ENCODE measurements at regions not wholly inside any gene's neighbourhood (a gene's known extent, or its start where the extent isn't known, plus 50 kb on each side); places are given as distances from the start of the nearest gene placed in this dataset.

- Mint-ChIP-seq H3K9me3 (ENCODE audit: unreplicated experiment) (peaks cover 10% of the 10 kb centered on the region), H3K4me3 (ENCODE audit: unreplicated experiment) (no peak overlapping the region), H3K27me3 (ENCODE audit: unreplicated experiment) (peaks cover 2% of the 10 kb centered on the region), H3K27ac (ENCODE audit: unreplicated experiment) (no peak overlapping the region), H3K36me3 (ENCODE audit: low read depth, unreplicated experiment) (no peaks in the 10 kb centered on the region), H3K4me1 (ENCODE audit: unreplicated experiment) (no peaks in the 10 kb centered on the region)
- no peak for TF ChIP-seq CTCF (IDR thresholded peaks at IDR 0.05; ENCODE audit: unreplicated experiment)
- no peak for DNase-seq (ENCODE audit: low spot score)
Measured at GRCh38 chr9:6160579-6160978, 55.0 kb upstream of the IL33 start.

- DNase-seq (ENCODE audit: low spot score): no peak
- peaks cover 1% of the 10 kb centered on the region for H3K27me3 Mint-ChIP-seq (ENCODE audit: unreplicated experiment)
- no peak for TF ChIP-seq CTCF (IDR thresholded peaks at IDR 0.05; ENCODE audit: unreplicated experiment)
- H3K9me3 Mint-ChIP-seq (ENCODE audit: unreplicated experiment): no peaks in the 10 kb centered on the region
- no peaks in the 10 kb centered on the region for H3K4me1 Mint-ChIP-seq (ENCODE audit: unreplicated experiment)
- no peak overlapping the region for H3K4me3 Mint-ChIP-seq (ENCODE audit: unreplicated experiment)
- no peak overlapping the region for H3K27ac Mint-ChIP-seq (ENCODE audit: unreplicated experiment)
- H3K36me3 Mint-ChIP-seq (ENCODE audit: low read depth, unreplicated experiment): no peaks in the 10 kb centered on the region
Measured at GRCh38 chr9:6153425-6153824, 62.2 kb upstream of the IL33 start.

- H3K4me1 Mint-ChIP-seq (ENCODE audit: unreplicated experiment): no peaks in the 10 kb centered on the region
- no peaks in the 10 kb centered on the region for H3K9me3 Mint-ChIP-seq (ENCODE audit: unreplicated experiment)
- H3K27ac Mint-ChIP-seq (ENCODE audit: unreplicated experiment): no peak overlapping the region
- DNase-seq (ENCODE audit: low spot score): no peak
- TF ChIP-seq CTCF (IDR thresholded peaks at IDR 0.05; ENCODE audit: unreplicated experiment): no peak
- H3K4me3 Mint-ChIP-seq (ENCODE audit: unreplicated experiment): no peak overlapping the region
- H3K36me3 Mint-ChIP-seq (ENCODE audit: low read depth, unreplicated experiment): no peaks in the 10 kb centered on the region
- H3K27me3 Mint-ChIP-seq (ENCODE audit: unreplicated experiment): peaks cover 1% of the 10 kb centered on the region
Measured at GRCh38 chr9:6152788-6153187, 62.8 kb upstream of the IL33 start.

GRCh38 chr9:6150483-6150882 is 65.1 kb upstream of the IL33 start:
- Mint-ChIP-seq H3K4me3 (ENCODE audit: unreplicated experiment) (no peak overlapping the region), H3K27me3 (ENCODE audit: unreplicated experiment) (peaks cover 1% of the 10 kb centered on the region), H3K9me3 (ENCODE audit: unreplicated experiment) (no peaks in the 10 kb centered on the region), H3K27ac (ENCODE audit: unreplicated experiment) (no peak overlapping the region), H3K4me1 (ENCODE audit: unreplicated experiment) (no peaks in the 10 kb centered on the region), H3K36me3 (ENCODE audit: low read depth, unreplicated experiment) (no peaks in the 10 kb centered on the region)
- no peak for TF ChIP-seq CTCF (IDR thresholded peaks at IDR 0.05; ENCODE audit: unreplicated experiment)
- no peak for DNase-seq (ENCODE audit: low spot score)

GRCh38 chr9:6149315-6149714 is 66.3 kb upstream of the IL33 start:
- Mint-ChIP-seq H3K27ac (ENCODE audit: unreplicated experiment) (no peak overlapping the region), H3K27me3 (ENCODE audit: unreplicated experiment) (peaks cover 1% of the 10 kb centered on the region), H3K9me3 (ENCODE audit: unreplicated experiment) (no peaks in the 10 kb centered on the region), H3K36me3 (ENCODE audit: low read depth, unreplicated experiment) (no peaks in the 10 kb centered on the region), H3K4me1 (ENCODE audit: unreplicated experiment) (no peaks in the 10 kb centered on the region), H3K4me3 (ENCODE audit: unreplicated experiment) (no peak overlapping the region)
- TF ChIP-seq CTCF (IDR thresholded peaks at IDR 0.05; ENCODE audit: unreplicated experiment): no peak
- no peak for DNase-seq (ENCODE audit: low spot score)

Data from endothelial cell (in vitro differentiated cells).